ENCODE measurements at regions not wholly inside any gene's neighbourhood (a gene's known extent, or its start where the extent isn't known, plus 50 kb on each side); places are given as distances from the start of the nearest gene placed in this dataset.

DNA sequence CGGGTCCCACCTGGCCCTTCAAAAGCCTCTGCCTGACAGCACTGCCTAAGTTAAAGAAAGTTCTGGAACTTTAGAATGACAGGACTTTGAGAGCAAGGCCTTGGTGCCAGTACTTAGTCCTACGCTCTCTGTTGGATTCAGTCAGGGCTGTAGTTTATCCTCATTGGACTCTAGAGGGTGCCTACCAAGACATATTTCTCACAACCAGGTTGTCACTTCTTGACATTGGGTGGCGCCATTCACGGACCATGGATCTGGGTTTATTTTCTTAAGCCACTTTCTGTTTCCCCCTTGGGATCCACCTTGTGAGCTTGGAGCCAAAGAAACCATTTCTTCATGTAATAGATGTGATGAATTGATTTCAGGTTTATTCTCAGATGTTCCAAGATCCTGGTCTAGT, 787.0 kb upstream of the TBX3 start:
- no peaks in the 10 kb centered on the region for H3K4me1 ChIP-seq (ENCODE audit: control insufficient read depth in 1 of 2, low read depth in 2 of 2)
- H3K27ac ChIP-seq, result no peak overlapping the region
- no peak overlapping the region for H3K4me3 ChIP-seq
- H3K36me3 ChIP-seq, result no peaks in the 10 kb centered on the region
- H3K9me3 ChIP-seq, result no peaks in the 10 kb centered on the region
- no peak for ATAC-seq (ENCODE audit: insufficient number of reproducible peaks, low FRiP score, low read depth)
- DNase-seq (ENCODE audit: low spot score), result no peak
- H3K27me3 ChIP-seq (replicated peaks; ENCODE audit: insufficient read depth), result no peaks in the 10 kb centered on the region
- TF ChIP-seq, protein P1, sequence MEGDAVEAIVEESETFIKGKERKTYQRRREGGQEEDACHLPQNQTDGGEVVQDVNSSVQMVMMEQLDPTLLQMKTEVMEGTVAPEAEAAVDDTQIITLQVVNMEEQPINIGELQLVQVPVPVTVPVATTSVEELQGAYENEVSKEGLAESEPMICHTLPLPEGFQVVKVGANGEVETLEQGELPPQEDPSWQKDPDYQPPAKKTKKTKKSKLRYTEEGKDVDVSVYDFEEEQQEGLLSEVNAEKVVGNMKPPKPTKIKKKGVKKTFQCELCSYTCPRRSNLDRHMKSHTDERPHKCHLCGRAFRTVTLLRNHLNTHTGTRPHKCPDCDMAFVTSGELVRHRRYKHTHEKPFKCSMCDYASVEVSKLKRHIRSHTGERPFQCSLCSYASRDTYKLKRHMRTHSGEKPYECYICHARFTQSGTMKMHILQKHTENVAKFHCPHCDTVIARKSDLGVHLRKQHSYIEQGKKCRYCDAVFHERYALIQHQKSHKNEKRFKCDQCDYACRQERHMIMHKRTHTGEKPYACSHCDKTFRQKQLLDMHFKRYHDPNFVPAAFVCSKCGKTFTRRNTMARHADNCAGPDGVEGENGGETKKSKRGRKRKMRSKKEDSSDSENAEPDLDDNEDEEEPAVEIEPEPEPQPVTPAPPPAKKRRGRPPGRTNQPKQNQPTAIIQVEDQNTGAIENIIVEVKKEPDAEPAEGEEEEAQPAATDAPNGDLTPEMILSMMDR (IDR thresholded peaks at IDR 0.05), result no peak

DNA sequence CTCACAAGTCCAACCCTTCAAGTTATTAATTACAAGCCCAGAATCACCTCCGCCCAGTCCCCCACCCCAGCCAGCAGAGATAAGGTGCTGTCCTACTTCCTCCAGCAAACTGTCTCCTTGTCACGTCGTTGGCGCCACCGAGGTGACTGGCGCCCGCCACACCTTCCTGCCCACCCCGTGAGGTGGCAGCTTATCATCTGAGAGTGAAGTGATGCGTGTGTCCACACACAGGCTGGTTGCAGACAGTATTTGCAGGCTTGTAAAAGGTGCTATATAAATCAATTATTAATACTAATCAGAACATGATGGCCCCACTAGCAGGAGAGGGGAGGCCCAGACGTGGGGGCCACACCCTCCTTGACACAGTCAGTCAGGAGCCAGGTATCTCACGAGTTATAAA, 786.6 kb upstream of the TBX3 start:
- ATAC-seq (ENCODE audit: insufficient number of reproducible peaks, low FRiP score, low read depth) (no peak), DNase-seq (ENCODE audit: low spot score) (no peak)
- Histone ChIP-seq H3K4me3 (no peak overlapping the region), H3K36me3 (no peaks in the 10 kb centered on the region), H3K4me1 (ENCODE audit: control insufficient read depth in 1 of 2, low read depth in 2 of 2) (no peaks in the 10 kb centered on the region), H3K27me3 (replicated peaks; ENCODE audit: insufficient read depth) (no peaks in the 10 kb centered on the region), H3K27ac (no peak overlapping the region), H3K9me3 (no peaks in the 10 kb centered on the region)
- TF ChIP-seq, protein P1 (IDR thresholded peaks at IDR 0.05), result no peak

DNA sequence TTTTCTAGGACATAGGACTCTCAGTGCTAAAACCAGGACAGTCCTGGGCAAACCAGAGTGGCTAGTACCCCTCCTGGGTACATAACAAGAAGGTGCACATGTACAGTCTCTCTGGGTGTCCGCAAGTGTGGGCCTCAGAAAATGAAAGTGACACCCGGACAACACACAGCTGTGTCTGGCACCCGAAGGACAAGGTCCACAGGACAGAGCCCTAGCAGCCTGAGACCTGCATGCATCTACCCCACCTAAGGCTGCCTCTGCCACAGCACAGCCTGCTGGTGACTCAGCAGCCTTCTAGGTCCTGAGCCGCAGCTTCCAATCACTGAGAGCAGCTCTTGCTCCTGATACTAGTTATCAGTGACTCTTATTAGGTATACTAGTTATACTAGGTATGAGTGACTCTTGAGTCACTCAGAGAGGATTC, 784.1 kb upstream of the TBX3 start:
- TF ChIP-seq, protein P1 (IDR thresholded peaks at IDR 0.05), result no peak
- Histone ChIP-seq H3K36me3 (no peaks in the 10 kb centered on the region), H3K4me3 (no peak overlapping the region), H3K9me3 (no peaks in the 10 kb centered on the region), H3K27ac (no peak overlapping the region), H3K27me3 (replicated peaks; ENCODE audit: insufficient read depth) (no peaks in the 10 kb centered on the region), H3K4me1 (ENCODE audit: control insufficient read depth in 1 of 2, low read depth in 2 of 2) (no peaks in the 10 kb centered on the region)
- DNase-seq (ENCODE audit: low spot score) (no peak), ATAC-seq (ENCODE audit: insufficient number of reproducible peaks, low FRiP score, low read depth) (no peak)

DNA sequence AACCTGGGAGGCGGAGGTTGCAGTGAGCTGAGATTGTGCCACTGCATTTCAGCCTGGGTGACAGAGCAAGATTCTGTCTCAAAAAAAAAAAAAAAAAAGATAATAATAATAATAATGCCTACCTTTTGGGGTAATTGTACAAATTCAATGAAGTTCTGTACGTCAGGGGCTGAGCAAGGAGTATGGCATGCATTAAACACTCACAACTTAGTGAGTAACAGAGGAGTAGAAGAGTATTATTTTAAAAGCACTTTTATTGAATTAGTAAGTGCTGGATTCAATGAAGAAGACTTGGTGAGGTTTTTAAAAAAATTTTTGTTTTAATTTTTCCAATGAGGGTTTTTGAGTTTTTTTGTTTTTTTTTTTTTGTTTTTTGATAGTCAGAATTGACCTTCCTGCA, 783.6 kb upstream of the TBX3 start:
- H3K27ac ChIP-seq, result no peak overlapping the region
- TF ChIP-seq, protein P1 (IDR thresholded peaks at IDR 0.05), result no peak
- no peak for ATAC-seq (ENCODE audit: insufficient number of reproducible peaks, low FRiP score, low read depth)

DNA sequence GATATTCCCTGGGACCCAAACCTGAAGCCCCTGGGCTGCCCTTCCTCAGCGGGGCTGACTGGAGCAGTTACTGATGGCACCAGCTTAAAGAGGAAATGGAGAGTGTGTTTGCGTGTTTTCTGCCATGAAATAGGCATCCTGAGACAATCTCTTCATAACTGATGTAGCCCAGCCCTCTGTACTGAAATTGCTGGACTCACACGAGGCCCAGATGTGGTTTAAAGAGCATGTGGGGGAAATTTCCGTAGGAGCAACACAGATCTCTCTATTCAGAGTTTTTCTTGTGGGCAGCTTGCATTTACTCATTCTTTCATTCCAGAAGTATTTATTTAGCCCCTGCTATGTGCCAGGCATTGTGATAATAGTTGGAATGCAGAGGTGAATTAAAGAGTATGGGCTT, 782.1 kb upstream of the TBX3 start:
- DNase-seq (ENCODE audit: low spot score), result no peak
- no peaks in the 10 kb centered on the region for H3K36me3 ChIP-seq
- ATAC-seq (ENCODE audit: insufficient number of reproducible peaks, low FRiP score, low read depth), result no peak
- H3K27me3 ChIP-seq (replicated peaks; ENCODE audit: insufficient read depth), result no peaks in the 10 kb centered on the region
- TF ChIP-seq, protein P1 (IDR thresholded peaks at IDR 0.05), result no peak
- no peaks in the 10 kb centered on the region for H3K4me1 ChIP-seq (ENCODE audit: control insufficient read depth in 1 of 2, low read depth in 2 of 2)
- H3K4me3 ChIP-seq, result no peak overlapping the region
- no peak overlapping the region for H3K27ac ChIP-seq
- peaks cover 4% of the 10 kb centered on the region for H3K9me3 ChIP-seq

More for the DNA sequence above, 783.6 kb upstream of the TBX3 start:
- DNase-seq (ENCODE audit: low spot score), result no peak
- Histone ChIP-seq H3K36me3 (no peaks in the 10 kb centered on the region), H3K4me1 (ENCODE audit: control insufficient read depth in 1 of 2, low read depth in 2 of 2) (no peaks in the 10 kb centered on the region), H3K9me3 (no peaks in the 10 kb centered on the region), H3K4me3 (no peak overlapping the region), H3K27me3 (replicated peaks; ENCODE audit: insufficient read depth) (no peaks in the 10 kb centered on the region)

Data from thoracic aorta (tissue), 2 donors.